GM13977 (cell line): ENCODE measurements at regions not wholly inside any gene's neighbourhood (a gene's known extent, or its start where the extent isn't known, plus 50 kb on each side); places are given as distances from the start of the nearest gene placed in this dataset.

Experiments
- DNase-seq: peaks from one replicate; pipeline ENCODE4 v3.0.0; 2012; ENCODE audit warnings: low spot score
- CTCF ChIP-seq: IDR thresholded peaks from 2 replicates; pipeline ENCODE4 v1.5.1; 2012; ENCODE audit warnings: mild to moderate bottlenecking, control low read depth; ENCODE audit not compliant: insufficient read depth; ENCODE audit errors: extremely low read depth, missing control alignments
- in situ Hi-C: fragments of 300-500 bp; cut with MboI; formaldehyde crosslinking; loops from one replicate; pipeline ENCODE4 v1.12.0; 2022; ENCODE audit warnings: low sequenced_read_pairs, low pct_unique_long_range_greater_than_20kb, mixed read lengths, inconsistent platforms; ENCODE audit not compliant: unreplicated experiment

- TF ChIP-seq CTCF, result no peak
- in situ Hi-C loops, result no loop called here
These were observed 427.5 kb downstream of the PDCD6IP start for GRCh38 chr3:34225821-34226366.

GRCh38 chr3:34229876-34230275 is 431.4 kb downstream of the PDCD6IP start:
- in situ Hi-C loops, result no loop called here
- DNase-seq, result no peak
- TF ChIP-seq CTCF, result no peak

More at GRCh38 chr3:34225821-34226366, 427.5 kb downstream of the PDCD6IP start:
- DNase-seq, result no peak

GRCh38 chr3:34235096-34235495 is 436.7 kb downstream of the PDCD6IP start:
- no peak for TF ChIP-seq CTCF
- in situ Hi-C loops, result no loop called here
- DNase-seq, result no peak

GRCh38 chr3:34237946-34238345 is 439.5 kb downstream of the PDCD6IP start:
- TF ChIP-seq CTCF, result no peak
- in situ Hi-C loops, result no loop called here
- no peak for DNase-seq

- TF ChIP-seq CTCF, result no peak
- no peak for DNase-seq
- in situ Hi-C loops, result no loop called here
These were observed 440.0 kb downstream of the PDCD6IP start for GRCh38 chr3:34238407-34238806.

- TF ChIP-seq CTCF, result no peak
- in situ Hi-C loops, result no loop called here
- no peak for DNase-seq
These were observed 440.9 kb downstream of the PDCD6IP start for GRCh38 chr3:34239287-34239686.

- TF ChIP-seq CTCF, result no peak
- DNase-seq, result no peak
- in situ Hi-C loops, result no loop called here
These were observed 441.4 kb downstream of the PDCD6IP start for GRCh38 chr3:34239875-34240274.
